ENCODE measurements at regions not wholly inside any gene's neighbourhood (a gene's known extent, or its start where the extent isn't known, plus 50 kb on each side); places are given as distances from the start of the nearest gene placed in this dataset.

DNA sequence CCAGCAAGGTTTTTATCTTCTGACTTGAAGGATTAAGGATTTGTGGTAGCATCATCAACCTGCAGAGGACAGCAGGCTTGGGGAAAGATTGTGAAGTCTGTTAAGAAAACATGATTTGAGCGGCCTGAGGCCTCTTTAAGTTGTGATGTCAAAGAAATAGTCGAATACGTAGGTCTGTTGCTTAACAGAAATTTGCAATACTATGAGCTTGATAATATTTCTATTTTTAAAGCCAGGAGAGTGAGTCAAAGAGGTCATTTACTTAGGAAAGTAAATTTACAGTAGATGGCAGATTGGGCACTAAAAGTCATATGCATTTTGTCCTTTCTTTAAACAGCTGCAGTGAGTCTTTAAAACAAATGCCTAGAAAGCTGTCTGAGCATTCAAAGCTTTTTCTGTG is 336.3 kb downstream of the DIPK2A start:
- DNase-seq, result no peak

GRCh38 chr3:144308396-144308795 is 336.8 kb downstream of the DIPK2A start:
- no peak for DNase-seq

- DNase-seq, result no peak
These were observed 341.1 kb downstream of the DIPK2A start for GRCh38 chr3:144312702-144313101.

GRCh38 chr3:144314946-144315345 is 343.3 kb downstream of the DIPK2A start:
- no peak for DNase-seq

DNA sequence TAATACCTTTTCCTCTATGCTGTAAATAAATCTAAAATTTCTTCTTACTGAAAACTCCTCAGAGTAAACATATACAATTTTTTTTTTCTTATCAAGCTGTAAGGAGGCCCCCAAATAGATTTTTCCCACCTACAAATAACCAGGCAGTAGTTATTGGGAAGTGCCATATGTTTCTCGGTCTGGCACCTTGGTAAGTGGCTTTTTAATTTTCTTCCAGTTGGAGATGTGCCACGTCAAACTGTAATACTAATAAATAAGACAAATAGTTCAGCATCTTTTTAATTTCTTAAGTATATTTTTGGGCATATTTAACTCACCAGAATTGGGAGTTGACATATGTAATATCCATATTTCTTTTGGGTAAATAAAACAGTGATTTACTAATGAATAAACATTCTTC is 346.3 kb downstream of the DIPK2A start:
- DNase-seq, result no peak

- DNase-seq, result no peak
These were observed 352.5 kb downstream of the DIPK2A start for GRCh38 chr3:144324076-144324475.

GRCh38 chr3:144332868-144333267 is 361.2 kb downstream of the DIPK2A start:
- no peak for DNase-seq

DNA sequence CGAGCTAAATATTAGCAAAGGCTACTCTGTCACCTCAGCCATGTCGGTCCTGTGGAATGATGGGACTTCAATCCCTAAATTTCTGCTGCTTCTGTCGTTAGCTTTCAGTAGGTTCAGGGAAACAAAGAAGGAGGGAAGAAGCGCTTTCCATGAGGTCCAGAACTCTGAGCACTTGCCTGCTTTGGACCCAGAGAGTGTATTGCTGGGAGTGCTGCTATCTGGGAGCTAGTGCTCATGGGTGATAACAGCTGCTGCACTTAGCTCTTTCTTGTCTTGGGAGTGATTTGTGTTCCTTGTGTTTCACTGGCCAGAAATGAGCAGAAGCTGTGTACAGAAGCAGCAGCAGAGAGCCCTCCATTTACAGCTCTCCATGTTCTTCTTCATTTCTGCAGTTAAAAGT is 369.8 kb downstream of the DIPK2A start:
- no peak for DNase-seq

GRCh38 chr3:144343343-144343742 is 371.7 kb downstream of the DIPK2A start:
- no peak for DNase-seq

DNA sequence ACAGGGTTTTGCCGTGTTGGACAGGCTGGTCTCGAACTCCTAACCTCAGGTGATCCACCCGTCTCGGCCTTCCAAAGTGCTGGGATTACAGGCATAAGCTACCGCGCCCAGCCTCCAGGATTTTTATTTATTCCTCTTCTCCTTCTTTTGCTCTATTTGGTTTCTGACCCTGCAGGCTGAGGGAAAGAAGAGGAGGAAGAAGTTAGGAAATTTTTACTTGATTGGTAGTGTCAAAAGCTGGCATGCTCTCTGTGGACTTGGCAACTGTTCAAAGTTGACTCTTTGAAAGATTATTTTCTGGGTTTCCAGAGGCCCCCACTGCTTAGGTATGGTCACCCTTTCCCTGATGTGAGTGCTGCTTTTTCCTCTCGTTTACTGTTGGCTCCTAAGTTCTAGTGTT is 372.2 kb downstream of the DIPK2A start:
- DNase-seq, result no peak

DNA sequence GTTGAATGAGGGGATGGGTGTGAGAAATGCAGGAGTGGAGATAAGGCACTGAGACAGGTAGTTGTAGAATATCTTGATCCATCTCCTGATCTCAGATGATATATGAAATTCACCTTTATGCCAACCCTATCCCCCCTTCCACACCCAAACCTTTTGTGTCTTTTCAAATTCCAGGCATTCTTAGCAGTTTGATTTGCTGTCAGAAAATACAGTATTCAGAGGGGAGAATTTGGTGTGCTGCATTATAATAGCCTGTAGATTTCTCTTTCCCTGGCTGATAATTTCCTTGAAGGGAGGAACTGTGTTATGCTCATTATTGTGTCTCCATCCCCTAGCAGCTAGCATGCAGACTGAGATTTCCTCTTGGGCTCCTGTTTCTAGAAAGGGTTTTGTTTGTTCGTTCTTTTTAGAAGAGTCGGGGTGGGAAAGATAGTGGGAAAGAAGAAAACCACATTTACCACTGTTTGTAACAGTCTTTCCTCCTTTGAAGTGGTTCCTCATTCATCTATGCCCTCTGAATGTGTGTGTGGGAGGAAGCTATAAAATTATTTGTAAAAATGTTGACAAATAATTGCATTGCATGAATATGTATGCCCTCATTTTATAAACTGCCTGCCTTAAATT is 373.4 kb downstream of the DIPK2A start:
- DNase-seq, result no peak

DNA sequence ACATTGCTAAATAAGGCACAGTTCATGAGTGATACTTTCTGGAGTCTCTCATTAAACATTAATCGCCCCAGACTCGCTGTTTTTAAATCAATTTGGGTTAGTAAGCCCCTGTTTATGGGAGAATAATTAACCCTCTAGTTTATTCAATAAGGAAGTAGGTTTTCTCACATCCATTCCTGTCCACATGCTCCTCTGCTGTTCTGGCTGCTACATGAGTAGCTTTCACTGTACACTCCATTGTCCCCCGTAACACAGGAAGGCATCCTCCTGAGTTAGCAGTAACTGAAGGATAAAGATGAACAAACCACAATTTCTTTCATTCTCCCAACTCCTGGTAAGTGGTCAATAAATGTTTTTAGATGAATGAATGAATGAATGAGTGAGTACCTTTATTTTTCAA is 378.5 kb downstream of the DIPK2A start:
- DNase-seq, result no peak

DNA sequence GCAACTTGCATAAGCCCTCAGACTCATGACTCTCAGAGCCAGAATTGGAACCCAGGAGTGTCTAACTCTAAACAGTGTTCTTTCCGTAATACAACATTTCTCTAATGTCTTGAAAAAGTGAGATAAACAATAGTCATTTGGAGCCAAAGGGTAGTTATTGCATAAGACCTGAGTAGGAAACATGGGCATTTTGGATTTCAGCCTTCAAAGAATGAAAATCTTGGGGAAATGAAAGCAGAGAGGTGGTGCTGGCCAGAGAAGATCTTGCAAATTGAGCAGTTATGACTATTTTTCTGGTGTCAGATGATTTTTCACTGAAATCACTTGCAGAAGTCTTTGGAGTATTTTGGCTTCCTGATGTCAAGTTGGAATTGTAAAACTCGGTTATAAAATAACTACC is 379.4 kb downstream of the DIPK2A start:
- DNase-seq, result no peak

GRCh38 chr3:144351773-144352365 is 380.2 kb downstream of the DIPK2A start:
- no peak for DNase-seq

- no peak for DNase-seq
These were observed 386.6 kb downstream of the DIPK2A start for GRCh38 chr3:144358191-144358590.

DNA sequence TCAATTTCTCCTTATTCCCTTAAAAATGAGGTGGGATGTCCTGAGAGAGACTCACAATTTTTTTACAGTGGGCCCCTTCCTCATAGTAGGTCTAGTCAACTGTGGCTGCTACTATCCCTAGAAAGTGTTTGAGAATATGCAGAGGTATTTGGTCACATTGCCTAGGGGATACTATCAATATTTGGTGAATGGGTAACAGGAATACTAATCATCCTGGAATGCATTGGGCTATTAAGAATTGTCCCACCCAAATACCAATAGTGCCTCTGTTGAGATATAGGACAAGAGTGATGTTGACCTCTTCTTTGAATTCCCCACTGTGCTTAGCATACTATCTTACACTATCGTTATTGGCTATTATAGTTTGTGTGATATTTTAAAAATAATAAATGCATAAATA is 389.4 kb downstream of the DIPK2A start:
- DNase-seq, result peak; percentile 2

GRCh38 chr3:144362126-144362525 is 390.5 kb downstream of the DIPK2A start:
- peak; percentile 79 for DNase-seq

- DNase-seq, result no peak
These were observed 392.2 kb downstream of the DIPK2A start for GRCh38 chr3:144363856-144364255.

GRCh38 chr3:144364737-144365136 is 393.1 kb downstream of the DIPK2A start:
- DNase-seq, result peak; percentile 3

DNA sequence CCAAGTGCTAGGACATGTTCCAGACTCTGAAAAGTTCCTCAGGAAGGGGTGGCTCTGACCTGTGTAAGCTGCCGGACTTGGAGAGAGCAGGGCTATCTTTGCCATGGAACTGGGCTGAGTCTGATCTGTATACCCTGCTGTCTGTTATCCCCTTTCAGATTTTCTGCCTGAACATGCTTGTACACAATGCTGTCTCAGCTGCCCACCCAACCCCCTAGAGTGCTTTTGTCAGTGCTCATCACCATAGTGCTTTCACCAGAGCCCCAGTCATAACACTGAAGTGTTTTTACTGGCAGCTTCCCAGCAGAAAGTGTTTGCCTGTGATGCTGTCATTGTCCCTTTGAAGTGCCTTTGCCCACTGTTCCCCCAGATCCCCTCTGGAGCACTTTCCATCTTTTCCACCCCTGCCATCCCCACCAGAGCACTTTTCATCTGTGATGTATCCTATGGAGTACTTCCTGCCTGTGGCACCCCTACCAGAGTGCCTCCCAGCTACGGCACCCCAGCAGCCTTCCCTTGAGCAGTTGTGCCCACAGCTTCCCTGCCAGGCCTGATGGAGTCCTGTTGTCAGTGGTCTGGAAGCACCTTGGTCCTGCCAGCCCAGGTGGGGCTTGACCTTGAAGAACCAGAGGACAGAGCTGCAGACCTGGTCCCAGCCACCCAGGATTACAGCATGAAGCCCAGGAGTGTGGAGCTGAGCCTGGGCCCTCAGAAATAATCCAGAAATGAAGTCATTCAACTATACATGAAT is 397.7 kb downstream of the DIPK2A start:
- no peak for DNase-seq

GRCh38 chr3:144375088-144375487 is 403.5 kb downstream of the DIPK2A start:
- DNase-seq, result no peak

DNA sequence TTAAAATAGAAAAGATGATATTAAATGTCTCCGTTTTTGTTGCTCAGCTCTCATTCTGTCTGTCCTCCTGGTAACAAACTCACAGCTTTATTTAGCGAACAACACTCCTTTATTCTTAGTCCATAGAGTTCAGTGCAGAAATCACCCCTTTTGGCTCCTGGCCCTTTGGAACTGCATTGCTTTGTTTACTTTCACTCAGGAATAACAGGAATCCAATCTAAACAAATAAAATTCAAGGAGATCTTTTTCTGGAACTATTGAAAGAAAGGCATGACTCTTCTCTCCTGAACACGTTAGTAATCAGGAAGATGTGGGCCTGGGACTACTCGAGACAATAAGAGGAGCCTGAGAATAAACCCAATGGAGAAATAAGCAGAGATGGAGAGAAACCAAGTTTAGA is 409.2 kb downstream of the DIPK2A start:
- no peak for DNase-seq

DNA sequence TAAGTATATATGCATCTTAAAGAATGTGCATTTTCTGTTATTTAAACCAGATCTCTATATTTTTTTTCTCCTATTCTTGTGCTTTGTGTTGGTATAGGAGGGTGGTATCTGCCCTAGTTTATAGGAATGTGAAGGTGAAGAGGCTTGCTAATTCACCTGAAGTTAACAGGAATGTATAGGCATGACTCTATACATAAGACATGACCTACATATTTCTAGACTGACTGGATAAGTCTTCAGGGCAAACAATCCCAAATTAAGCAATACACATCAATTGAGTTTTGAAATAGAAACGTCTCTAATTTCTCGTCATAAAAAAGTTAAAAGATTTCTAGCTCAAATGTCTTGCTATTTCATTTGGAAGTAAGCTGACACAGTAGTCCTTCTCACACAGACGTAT is 410.0 kb downstream of the DIPK2A start:
- no peak for DNase-seq

DNA sequence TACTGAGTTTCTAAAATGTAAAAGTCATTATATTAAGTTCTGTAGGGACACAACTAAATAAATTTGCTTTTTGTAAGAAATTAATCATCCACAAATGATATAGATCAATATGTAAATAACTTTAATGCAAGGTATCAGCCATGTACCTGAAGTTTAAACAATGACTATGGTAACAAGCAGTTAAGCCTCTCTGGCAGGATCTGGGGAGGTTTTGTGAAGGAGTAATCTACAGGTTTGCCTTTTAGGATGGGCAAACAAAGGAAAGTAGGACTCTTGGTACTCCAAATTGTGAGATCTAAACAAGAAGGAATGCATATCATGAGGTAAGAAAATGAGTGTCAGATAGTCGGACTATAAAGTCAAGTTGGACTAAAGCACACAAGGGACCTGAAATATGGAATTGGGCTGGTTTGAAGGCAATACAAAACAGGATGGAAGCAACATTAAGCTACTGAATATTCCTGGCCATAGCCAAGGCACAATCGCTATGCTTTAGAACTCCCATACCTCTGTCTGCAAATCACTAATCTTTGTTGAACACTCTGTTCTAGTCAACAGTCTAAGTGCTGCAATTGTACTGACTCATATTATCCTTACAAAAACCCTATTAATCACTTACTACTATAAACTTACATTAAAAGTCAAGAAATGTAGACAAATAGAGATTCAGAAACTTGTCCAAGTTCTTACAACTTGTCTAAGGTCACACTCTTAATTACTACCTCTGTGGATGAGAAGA is 412.8 kb downstream of the DIPK2A start:
- DNase-seq, result no peak

Data from fibroblast of skin of right quadriceps (primary cell).